Endodermal cell (in vitro differentiated cells): ENCODE measurements at regions not wholly inside any gene's neighbourhood (a gene's known extent, or its start where the extent isn't known, plus 50 kb on each side); places are given as distances from the start of the nearest gene placed in this dataset.
"Not testable (repeated sequence)": the region's sequence is repeated elsewhere in the genome, so short reads cannot be mapped to it uniquely, and the experiment has no call there.

Experiments used
- DNase-seq: peaks from one replicate; pipeline ENCODE4 v3.0.0-alpha.2; 2017
- H3K27ac ChIP-seq: 2 replicates; pipeline ENCODE4 v1.5.1; 2013; ENCODE audit warnings: mild to moderate bottlenecking, low read depth, low read length, moderate library complexity
- H3K27me3 ChIP-seq: 2 replicates; pipeline ENCODE4 v1.6.1; 2013; ENCODE audit warnings: mild to moderate bottlenecking, low read length, moderate library complexity; ENCODE audit not compliant: insufficient read depth, control insufficient read depth, poor library complexity, severe bottlenecking
- H3K36me3 ChIP-seq: 2 replicates; pipeline ENCODE4 v1.7.0; 2013; ENCODE audit warnings: mild to moderate bottlenecking, low read length, moderate library complexity; ENCODE audit not compliant: control insufficient read depth, insufficient read depth
- H3K4me1 ChIP-seq: one replicate; pipeline ENCODE4 v1.7.0; 2013; ENCODE audit warnings: low read length; ENCODE audit not compliant: control insufficient read depth, insufficient read depth
- H3K4me3 ChIP-seq: 2 replicates; pipeline ENCODE4 v1.5.1; 2013; ENCODE audit warnings: mild to moderate bottlenecking, low read length, moderate library complexity
- H3K9ac ChIP-seq: 2 replicates; pipeline ENCODE4 v1.6.1; 2013; ENCODE audit warnings: mild to moderate bottlenecking, low read length, moderate library complexity; ENCODE audit not compliant: poor library complexity, severe bottlenecking; ENCODE audit errors: extremely low read depth
- H3K9me3 ChIP-seq: 2 replicates; pipeline ENCODE4 v1.6.1; 2013; ENCODE audit warnings: mild to moderate bottlenecking, low read length, moderate library complexity; ENCODE audit not compliant: control insufficient read depth
- H3K27ac Mint-ChIP-seq: 2 replicates; pipeline ENCODE4 v1.8.0; 2020; ENCODE audit warnings: mixed read lengths
- H3K27me3 Mint-ChIP-seq: 2 replicates; pipeline ENCODE4 v1.8.0; 2021; ENCODE audit warnings: mild to moderate bottlenecking, mixed read lengths; ENCODE audit not compliant: insufficient read depth
- H3K36me3 Mint-ChIP-seq: 2 replicates; pipeline ENCODE4 v1.8.0; 2020; ENCODE audit warnings: low read depth, mixed read lengths
- H3K4me1 Mint-ChIP-seq: 2 replicates; pipeline ENCODE4 v1.8.0; 2020; ENCODE audit warnings: mixed read lengths
- H3K4me3 Mint-ChIP-seq: 2 replicates; pipeline ENCODE4 v1.8.0; 2020; ENCODE audit warnings: mild to moderate bottlenecking, moderate library complexity, mixed read lengths
- H3K9me3 Mint-ChIP-seq: 2 replicates; pipeline ENCODE4 v1.8.0; 2020; ENCODE audit warnings: mild to moderate bottlenecking, mixed read lengths
- WGBS, 2 experiments: methylation state at CpG; one replicate each; pipeline versions ENCODE4 v1.1.5 to v1.1.7; 2013; ENCODE audit warnings: missing lambda C conversion rate in 2 of 2, mixed read lengths in 1 of 2; ENCODE audit not compliant: insufficient coverage in 1 of 2, insufficient read length in 1 of 2; 5-methylcytosine and 5-hydroxymethylcytosine counted together
- TF ChIP-seq, protein P1 (sequence below): fragments of 200-600 bp; sonication (generic); conservative IDR thresholded peaks from 2 replicates; pipeline ENCODE4 v1.5.0; 2021; ENCODE audit warnings: antibody characterized with exemption, mild to moderate bottlenecking

DNA sequence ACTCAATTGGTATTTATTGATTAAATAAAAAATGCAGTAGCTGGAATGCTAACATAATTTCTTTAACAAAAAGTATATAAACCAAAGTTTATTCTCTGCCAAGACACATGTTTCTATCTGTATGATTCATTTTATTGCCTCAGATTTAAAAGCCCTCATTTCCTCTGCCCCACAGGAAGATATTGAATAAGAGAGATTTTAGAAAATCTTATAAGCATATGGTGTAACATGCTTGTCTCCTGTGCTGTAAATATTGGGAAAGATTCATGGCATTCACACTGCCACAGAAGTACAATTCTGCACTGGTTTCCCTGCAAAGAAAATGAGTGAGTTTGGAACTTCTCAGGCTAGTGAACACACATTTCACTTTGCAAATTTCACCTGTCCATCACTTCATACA lies 134.9 kb upstream of the FBXL7 start:
- H3K27ac ChIP-seq: no peak overlapping the region
- H3K4me1 ChIP-seq: no peaks in the 10 kb centered on the region
- H3K4me1 Mint-ChIP-seq: no peaks in the 10 kb centered on the region
- no peaks in the 10 kb centered on the region for H3K27me3 ChIP-seq
- H3K27me3 Mint-ChIP-seq: peaks cover 2% of the 10 kb centered on the region
- H3K4me3 ChIP-seq: no peak overlapping the region
- no peaks in the 10 kb centered on the region for H3K9me3 ChIP-seq
- no peak overlapping the region for H3K9ac ChIP-seq
- H3K4me3 Mint-ChIP-seq: no peak overlapping the region
- TF ChIP-seq, protein P1, sequence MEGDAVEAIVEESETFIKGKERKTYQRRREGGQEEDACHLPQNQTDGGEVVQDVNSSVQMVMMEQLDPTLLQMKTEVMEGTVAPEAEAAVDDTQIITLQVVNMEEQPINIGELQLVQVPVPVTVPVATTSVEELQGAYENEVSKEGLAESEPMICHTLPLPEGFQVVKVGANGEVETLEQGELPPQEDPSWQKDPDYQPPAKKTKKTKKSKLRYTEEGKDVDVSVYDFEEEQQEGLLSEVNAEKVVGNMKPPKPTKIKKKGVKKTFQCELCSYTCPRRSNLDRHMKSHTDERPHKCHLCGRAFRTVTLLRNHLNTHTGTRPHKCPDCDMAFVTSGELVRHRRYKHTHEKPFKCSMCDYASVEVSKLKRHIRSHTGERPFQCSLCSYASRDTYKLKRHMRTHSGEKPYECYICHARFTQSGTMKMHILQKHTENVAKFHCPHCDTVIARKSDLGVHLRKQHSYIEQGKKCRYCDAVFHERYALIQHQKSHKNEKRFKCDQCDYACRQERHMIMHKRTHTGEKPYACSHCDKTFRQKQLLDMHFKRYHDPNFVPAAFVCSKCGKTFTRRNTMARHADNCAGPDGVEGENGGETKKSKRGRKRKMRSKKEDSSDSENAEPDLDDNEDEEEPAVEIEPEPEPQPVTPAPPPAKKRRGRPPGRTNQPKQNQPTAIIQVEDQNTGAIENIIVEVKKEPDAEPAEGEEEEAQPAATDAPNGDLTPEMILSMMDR: no peak
- no peaks in the 10 kb centered on the region for H3K36me3 Mint-ChIP-seq
- H3K27ac Mint-ChIP-seq: no peak overlapping the region
- DNase-seq: no peak
- H3K9me3 Mint-ChIP-seq: no peaks in the 10 kb centered on the region
- no peaks in the 10 kb centered on the region for H3K36me3 ChIP-seq

DNA sequence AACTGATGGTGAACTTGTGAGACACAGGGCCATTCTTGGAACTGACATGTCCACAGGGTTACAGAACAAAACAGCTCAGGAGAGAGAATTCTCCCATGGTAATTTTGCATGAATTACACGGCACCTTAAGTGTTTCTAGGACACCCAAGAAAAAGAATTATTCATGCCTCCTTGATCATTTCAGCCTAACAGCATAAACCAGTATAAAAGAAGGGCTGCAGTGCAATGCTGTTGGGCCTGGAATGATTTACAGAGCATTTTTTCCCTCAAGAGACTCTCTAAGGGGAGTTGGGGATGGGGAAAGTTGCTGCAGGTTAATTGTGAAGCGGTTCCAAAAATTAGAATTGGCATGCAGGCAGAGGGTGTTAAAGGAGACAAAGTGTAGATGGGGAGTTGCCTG lies 136.4 kb upstream of the FBXL7 start:
- WGBS, 2 experiments: 81 to 95% methylated on average over 2 of the region's 2 CpGs
- Histone ChIP-seq H3K4me3 (no peak overlapping the region), H3K36me3 (no peaks in the 10 kb centered on the region), H3K9me3 (no peaks in the 10 kb centered on the region), H3K27me3 (no peaks in the 10 kb centered on the region), H3K4me1 (no peaks in the 10 kb centered on the region), H3K9ac (no peak overlapping the region), H3K27ac (peak overlapping the region; percentile 84)
- Mint-ChIP-seq H3K9me3 (no peaks in the 10 kb centered on the region), H3K4me1 (no peaks in the 10 kb centered on the region), H3K4me3 (no peak overlapping the region), H3K27me3 (peaks cover 6% of the 10 kb centered on the region), H3K36me3 (no peaks in the 10 kb centered on the region), H3K27ac (no peak overlapping the region)
- TF ChIP-seq, protein P1: no peak
- no peak for DNase-seq

DNA sequence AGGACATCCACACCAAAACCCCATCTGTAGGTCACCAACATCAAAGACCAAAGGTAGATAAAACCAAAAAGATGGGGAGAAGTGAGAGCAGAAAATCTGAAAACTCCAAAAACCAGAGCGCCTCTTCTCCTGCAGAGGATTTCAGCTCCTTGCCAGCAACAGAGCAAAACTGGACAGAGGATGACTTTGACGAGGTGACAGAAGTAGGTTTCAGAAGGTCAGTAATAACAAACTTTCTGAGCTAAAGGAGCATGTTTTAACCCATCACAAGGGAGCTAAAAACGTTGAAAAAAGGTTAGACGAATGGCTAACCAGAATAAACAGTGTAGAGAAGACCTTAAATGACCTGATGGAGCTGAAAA lies 142.9 kb upstream of the FBXL7 start:
- H3K36me3 ChIP-seq, H3K27me3 Mint-ChIP-seq, DNase-seq, H3K27me3 ChIP-seq, H3K4me3 Mint-ChIP-seq, H3K4me1 Mint-ChIP-seq, H3K27ac ChIP-seq, H3K36me3 Mint-ChIP-seq, H3K4me1 ChIP-seq, H3K9me3 ChIP-seq, H3K9me3 Mint-ChIP-seq, H3K27ac Mint-ChIP-seq, H3K4me3 ChIP-seq, H3K9ac ChIP-seq: not testable (repeated sequence)
- 88 to 90% methylated on average over 4 of the region's 4 CpGs for WGBS, 2 experiments

DNA sequence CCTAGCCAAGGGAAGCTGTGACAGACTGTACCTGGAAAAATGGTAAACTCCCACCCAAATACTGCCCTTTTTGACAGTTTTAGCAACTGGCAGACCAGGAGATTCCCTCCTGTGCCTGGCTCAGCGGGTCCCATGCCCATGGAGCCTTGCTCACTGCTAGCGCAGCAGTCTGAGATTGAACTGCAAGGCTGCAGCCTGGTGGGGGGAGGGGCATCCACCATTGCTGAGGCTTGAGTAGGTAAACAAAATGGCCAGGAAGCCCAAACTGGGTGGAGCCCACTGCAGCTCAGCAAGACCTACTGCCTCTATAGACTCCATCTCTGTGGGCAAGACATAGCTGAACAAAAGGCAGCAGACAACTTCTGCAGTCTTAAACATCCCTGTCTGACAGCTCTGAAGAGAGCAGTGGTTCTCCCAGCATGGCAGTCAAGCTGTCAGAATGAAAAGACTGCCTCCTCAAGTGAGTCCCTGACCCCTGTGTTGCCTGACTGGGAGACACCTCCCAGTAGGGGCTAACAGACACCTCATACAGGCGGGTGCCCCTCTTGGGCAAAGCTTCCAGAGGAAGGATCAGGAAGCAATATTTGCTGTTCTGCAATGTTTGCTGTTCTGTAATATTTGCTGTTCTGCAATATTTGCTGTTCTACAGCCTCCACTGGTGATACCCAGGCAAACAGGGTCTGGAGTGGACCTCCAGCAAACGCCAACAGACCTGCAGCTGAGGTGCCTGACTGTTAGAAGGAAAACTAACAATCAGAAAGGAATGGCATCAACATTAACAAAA lies 143.5 kb upstream of the FBXL7 start:
- not testable (repeated sequence) for H3K27ac ChIP-seq, H3K36me3 Mint-ChIP-seq, H3K9me3 ChIP-seq, H3K4me3 Mint-ChIP-seq, H3K27me3 Mint-ChIP-seq, H3K4me1 ChIP-seq, H3K4me3 ChIP-seq, DNase-seq, H3K4me1 Mint-ChIP-seq, H3K9ac ChIP-seq, H3K27me3 ChIP-seq, H3K36me3 ChIP-seq, H3K9me3 Mint-ChIP-seq, H3K27ac Mint-ChIP-seq
- WGBS, 2 experiments: 94% methylated on average over 4 of the region's 4 CpGs; no CpG with 5 or more reads in 1 of the 2 experiments
